Neural cell (in vitro differentiated cells): ENCODE measurements at regions not wholly inside any gene's neighbourhood (a gene's known extent, or its start where the extent isn't known, plus 50 kb on each side); places are given as distances from the start of the nearest gene placed in this dataset.

Experiments
- H2AFZ ChIP-seq: fragments of 200-600, 300-800 bp; sonication (generic), shearing (Covaris generic); 2 replicates; pipeline ENCODE4 v1.6.0; 2014; ENCODE audit warnings: low read depth, mild to moderate bottlenecking, antibody characterized with exemption, low read length, moderate library complexity
- H3F3A ChIP-seq: fragments of 200-600 bp; shearing (Covaris generic); 2 replicates; pipeline ENCODE4 v1.6.1; 2016; ENCODE audit warnings: mild to moderate bottlenecking, moderate library complexity, mixed read lengths, antibody characterized with exemption, low read length; ENCODE audit not compliant: insufficient read depth, poor library complexity, severe bottlenecking
- H3K27ac ChIP-seq: fragments of 200-600, 300-800 bp; sonication (generic), shearing (Covaris generic); 2 replicates; pipeline ENCODE4 v1.5.1; 2014; ENCODE audit warnings: mild to moderate bottlenecking, low read length, moderate library complexity
- H3K27me3 ChIP-seq: fragments of 300-800, 200-600 bp; sonication (generic), shearing (Covaris generic); 2 replicates; pipeline ENCODE4 v1.6.0; 2014; ENCODE audit warnings: mild to moderate bottlenecking, low read depth, low read length, moderate library complexity; ENCODE audit not compliant: insufficient read depth
- H3K36me3 ChIP-seq: fragments of 300-800, 200-600 bp; sonication (generic), shearing (Covaris generic); 2 replicates; pipeline ENCODE4 v1.5.1; 2014; ENCODE audit warnings: mild to moderate bottlenecking, antibody characterized with exemption, low read length, moderate library complexity; ENCODE audit not compliant: insufficient read depth
- H3K4me2 ChIP-seq: fragments of 300-800, 200-600 bp; sonication (generic), shearing (Covaris generic); 2 replicates; pipeline ENCODE4 v1.6.0; 2014; ENCODE audit warnings: mild to moderate bottlenecking, low read length
- H3K4me3 ChIP-seq: fragments of 300-800, 200-600 bp; sonication (generic), shearing (Covaris generic); 2 replicates; pipeline ENCODE4 v1.5.1; 2014; ENCODE audit warnings: mild to moderate bottlenecking, low read length, moderate library complexity
- H3K79me2 ChIP-seq: fragments of 200-600 bp; shearing (Covaris generic); replicated peaks from 2 replicates; pipeline ENCODE4 v1.6.0; 2014; ENCODE audit warnings: mild to moderate bottlenecking, low read length, moderate library complexity; ENCODE audit not compliant: insufficient read depth
- H3K9ac ChIP-seq: fragments of 300-800, 200-600 bp; sonication (generic), shearing (Covaris generic); 2 replicates; pipeline ENCODE4 v1.6.1; 2016; ENCODE audit warnings: mild to moderate bottlenecking, low read length, mixed read lengths
- H3K9me2 ChIP-seq: fragments of 200-600 bp; shearing (Covaris generic); 2 replicates; pipeline ENCODE4 v1.6.1; 2016; ENCODE audit warnings: mild to moderate bottlenecking, low read length, mixed read lengths; ENCODE audit not compliant: insufficient read depth
- H3K9me3 ChIP-seq: fragments of 200-600, 300-800 bp; sonication (generic), shearing (Covaris generic); 2 replicates; pipeline ENCODE4 v1.6.1; 2016; ENCODE audit warnings: mild to moderate bottlenecking, mixed run types, low read length, moderate library complexity, mixed read lengths
- H4K20me1 ChIP-seq: fragments of 200-600 bp; shearing (Covaris generic); 2 replicates; pipeline ENCODE4 v1.6.1; 2016; ENCODE audit warnings: mild to moderate bottlenecking, mixed run types; ENCODE audit not compliant: insufficient read depth
- EP300 ChIP-seq: fragments of 450-650 bp; conservative IDR thresholded peaks from 2 replicates; pipeline ENCODE4 v1.6.1; 2014; ENCODE audit warnings: antibody characterized with exemption, mild to moderate bottlenecking, moderate library complexity; ENCODE audit not compliant: poor library complexity, severe bottlenecking
- EZH2 ChIP-seq: fragments of 200-600, 300-800 bp; shearing (Covaris generic), sonication (generic); IDR thresholded peaks from 2 replicates; pipeline ENCODE4 v1.6.1; 2014; ENCODE audit warnings: antibody characterized with exemption, low read length, borderline replicate concordance, mild to moderate bottlenecking; ENCODE audit not compliant: insufficient read depth, poor library complexity, severe bottlenecking
- MXI1 ChIP-seq: fragments of 450-650 bp; conservative IDR thresholded peaks from 2 replicates; pipeline ENCODE4 v1.6.1; 2014; ENCODE audit warnings: antibody characterized with exemption, mild to moderate bottlenecking; ENCODE audit not compliant: poor library complexity, severe bottlenecking
- POLR2AphosphoS5 ChIP-seq: IDR thresholded peaks from 2 replicates; pipeline ENCODE4 v1.6.1; 2012
- RAD21 ChIP-seq: fragments of 450-650 bp; conservative IDR thresholded peaks from 2 replicates; pipeline ENCODE4 v1.6.1; 2014; ENCODE audit warnings: antibody characterized with exemption, mild to moderate bottlenecking, moderate library complexity
- SMC3 ChIP-seq: fragments of 450-650 bp; conservative IDR thresholded peaks from 2 replicates; pipeline ENCODE4 v1.6.1; 2014; ENCODE audit warnings: antibody characterized with exemption, mild to moderate bottlenecking, moderate library complexity; ENCODE audit not compliant: poor library complexity
- TAF1 ChIP-seq: IDR thresholded peaks from 2 replicates; pipeline ENCODE4 v1.6.1; 2012; ENCODE audit warnings: low read depth
- TF ChIP-seq, protein P1 (sequence below): IDR thresholded peaks from 2 replicates; pipeline ENCODE4 v1.6.1; 2012; ENCODE audit warnings: borderline replicate concordance
- TF ChIP-seq, protein P2 (sequence below): fragments of 450-650 bp; IDR thresholded peaks from 2 replicates; pipeline ENCODE4 v1.5.1; 2014; ENCODE audit warnings: antibody characterized with exemption, mild to moderate bottlenecking, moderate library complexity; ENCODE audit not compliant: poor library complexity, severe bottlenecking

DNA sequence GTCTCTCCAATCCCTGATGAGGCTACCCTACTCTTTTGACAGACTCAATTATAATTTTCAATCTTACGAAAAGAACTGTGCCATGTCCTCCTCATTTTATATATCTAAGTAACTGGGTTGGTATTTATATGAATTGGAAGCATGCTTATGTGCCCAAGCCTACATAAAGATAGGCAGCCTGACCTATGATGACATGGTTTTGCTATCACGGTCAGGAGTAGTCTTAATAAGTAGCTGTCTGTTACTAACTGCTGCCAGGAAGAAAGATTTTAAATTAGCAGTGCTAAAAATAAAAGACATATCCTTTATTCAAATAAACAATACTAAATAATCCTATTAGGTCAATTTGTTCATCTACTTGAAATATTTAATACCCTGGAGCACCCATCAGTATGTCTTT is 102.0 kb upstream of the DTNA start:
- Histone ChIP-seq H3K4me3 (no peak overlapping the region), H3K4me2 (no peak overlapping the region)
- TF ChIP-seq MXI1, result no peak
- no peak for TF ChIP-seq SMC3
- no peak for TF ChIP-seq TAF1
- TF ChIP-seq, protein P1, sequence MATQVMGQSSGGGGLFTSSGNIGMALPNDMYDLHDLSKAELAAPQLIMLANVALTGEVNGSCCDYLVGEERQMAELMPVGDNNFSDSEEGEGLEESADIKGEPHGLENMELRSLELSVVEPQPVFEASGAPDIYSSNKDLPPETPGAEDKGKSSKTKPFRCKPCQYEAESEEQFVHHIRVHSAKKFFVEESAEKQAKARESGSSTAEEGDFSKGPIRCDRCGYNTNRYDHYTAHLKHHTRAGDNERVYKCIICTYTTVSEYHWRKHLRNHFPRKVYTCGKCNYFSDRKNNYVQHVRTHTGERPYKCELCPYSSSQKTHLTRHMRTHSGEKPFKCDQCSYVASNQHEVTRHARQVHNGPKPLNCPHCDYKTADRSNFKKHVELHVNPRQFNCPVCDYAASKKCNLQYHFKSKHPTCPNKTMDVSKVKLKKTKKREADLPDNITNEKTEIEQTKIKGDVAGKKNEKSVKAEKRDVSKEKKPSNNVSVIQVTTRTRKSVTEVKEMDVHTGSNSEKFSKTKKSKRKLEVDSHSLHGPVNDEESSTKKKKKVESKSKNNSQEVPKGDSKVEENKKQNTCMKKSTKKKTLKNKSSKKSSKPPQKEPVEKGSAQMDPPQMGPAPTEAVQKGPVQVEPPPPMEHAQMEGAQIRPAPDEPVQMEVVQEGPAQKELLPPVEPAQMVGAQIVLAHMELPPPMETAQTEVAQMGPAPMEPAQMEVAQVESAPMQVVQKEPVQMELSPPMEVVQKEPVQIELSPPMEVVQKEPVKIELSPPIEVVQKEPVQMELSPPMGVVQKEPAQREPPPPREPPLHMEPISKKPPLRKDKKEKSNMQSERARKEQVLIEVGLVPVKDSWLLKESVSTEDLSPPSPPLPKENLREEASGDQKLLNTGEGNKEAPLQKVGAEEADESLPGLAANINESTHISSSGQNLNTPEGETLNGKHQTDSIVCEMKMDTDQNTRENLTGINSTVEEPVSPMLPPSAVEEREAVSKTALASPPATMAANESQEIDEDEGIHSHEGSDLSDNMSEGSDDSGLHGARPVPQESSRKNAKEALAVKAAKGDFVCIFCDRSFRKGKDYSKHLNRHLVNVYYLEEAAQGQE, result no peak
- TF ChIP-seq RAD21, result no peak
- no peak for TF ChIP-seq EZH2
- no peak for TF ChIP-seq POLR2AphosphoS5
- TF ChIP-seq, protein P2, sequence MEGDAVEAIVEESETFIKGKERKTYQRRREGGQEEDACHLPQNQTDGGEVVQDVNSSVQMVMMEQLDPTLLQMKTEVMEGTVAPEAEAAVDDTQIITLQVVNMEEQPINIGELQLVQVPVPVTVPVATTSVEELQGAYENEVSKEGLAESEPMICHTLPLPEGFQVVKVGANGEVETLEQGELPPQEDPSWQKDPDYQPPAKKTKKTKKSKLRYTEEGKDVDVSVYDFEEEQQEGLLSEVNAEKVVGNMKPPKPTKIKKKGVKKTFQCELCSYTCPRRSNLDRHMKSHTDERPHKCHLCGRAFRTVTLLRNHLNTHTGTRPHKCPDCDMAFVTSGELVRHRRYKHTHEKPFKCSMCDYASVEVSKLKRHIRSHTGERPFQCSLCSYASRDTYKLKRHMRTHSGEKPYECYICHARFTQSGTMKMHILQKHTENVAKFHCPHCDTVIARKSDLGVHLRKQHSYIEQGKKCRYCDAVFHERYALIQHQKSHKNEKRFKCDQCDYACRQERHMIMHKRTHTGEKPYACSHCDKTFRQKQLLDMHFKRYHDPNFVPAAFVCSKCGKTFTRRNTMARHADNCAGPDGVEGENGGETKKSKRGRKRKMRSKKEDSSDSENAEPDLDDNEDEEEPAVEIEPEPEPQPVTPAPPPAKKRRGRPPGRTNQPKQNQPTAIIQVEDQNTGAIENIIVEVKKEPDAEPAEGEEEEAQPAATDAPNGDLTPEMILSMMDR, result no peak
- no peak for TF ChIP-seq EP300

DNA sequence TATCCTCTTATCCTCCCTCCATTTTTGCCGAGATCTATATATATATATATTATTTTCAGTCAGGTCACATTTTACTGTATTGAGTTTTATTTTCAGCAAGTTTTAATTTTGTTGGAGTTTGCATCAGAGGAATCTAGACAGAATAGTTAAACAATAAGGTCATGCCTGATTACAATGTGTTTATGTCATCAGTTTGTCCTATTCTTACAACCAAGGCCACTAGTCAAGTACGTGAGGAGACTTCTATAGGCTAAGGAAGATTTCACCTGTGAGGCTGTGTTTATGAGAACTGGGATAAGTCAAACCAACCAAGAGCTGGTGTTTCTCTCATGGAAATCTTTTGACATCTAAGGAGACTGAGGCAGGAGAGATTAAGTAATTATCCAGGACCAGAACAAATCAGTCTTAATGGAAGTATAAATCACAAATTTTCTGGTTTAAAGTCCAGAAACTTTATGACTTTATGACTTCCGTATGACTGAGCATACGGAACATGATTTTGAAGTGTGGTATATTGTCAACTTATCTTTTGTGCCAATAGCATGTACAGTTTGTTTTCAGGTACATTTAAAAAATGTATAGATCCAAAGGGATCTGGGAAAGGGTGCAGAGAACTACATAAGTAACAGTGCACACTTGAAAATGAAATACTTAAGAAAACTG is 100.0 kb upstream of the DTNA start:
- H3K4me2 ChIP-seq, result no peak overlapping the region
- no peaks in the 10 kb centered on the region for H4K20me1 ChIP-seq
- H3F3A ChIP-seq, result no peaks in the 10 kb centered on the region

More for the DNA sequence above, 102.0 kb upstream of the DTNA start:
- H3F3A ChIP-seq, result no peaks in the 10 kb centered on the region
- no peaks in the 10 kb centered on the region for H3K79me2 ChIP-seq
- no peak overlapping the region for H2AFZ ChIP-seq
- no peaks in the 10 kb centered on the region for H3K36me3 ChIP-seq
- H3K9me2 ChIP-seq, result no peaks in the 10 kb centered on the region
- no peak overlapping the region for H3K9ac ChIP-seq
- no peaks in the 10 kb centered on the region for H3K27me3 ChIP-seq
- H3K27ac ChIP-seq, result no peak overlapping the region
- no peaks in the 10 kb centered on the region for H3K9me3 ChIP-seq
- H4K20me1 ChIP-seq, result no peaks in the 10 kb centered on the region

More for the DNA sequence above, 100.0 kb upstream of the DTNA start:
- Histone ChIP-seq H3K4me3 (no peak overlapping the region), H3K27ac (no peak overlapping the region), H3K9ac (no peak overlapping the region), H3K36me3 (no peaks in the 10 kb centered on the region), H3K9me3 (no peaks in the 10 kb centered on the region), H3K27me3 (no peaks in the 10 kb centered on the region), H2AFZ (no peak overlapping the region), H3K9me2 (no peaks in the 10 kb centered on the region), H3K79me2 (no peaks in the 10 kb centered on the region)
- TF ChIP-seq, protein P2, result no peak
- TF ChIP-seq EP300 (no peak), MXI1 (no peak), EZH2 (no peak), TAF1 (no peak), RAD21 (no peak), SMC3 (no peak), POLR2AphosphoS5 (no peak)
- TF ChIP-seq, protein P1, result no peak
